ENCODE measurements at regions not wholly inside any gene's neighbourhood (a gene's known extent, or its start where the extent isn't known, plus 50 kb on each side); places are given as distances from the start of the nearest gene placed in this dataset.

DNA sequence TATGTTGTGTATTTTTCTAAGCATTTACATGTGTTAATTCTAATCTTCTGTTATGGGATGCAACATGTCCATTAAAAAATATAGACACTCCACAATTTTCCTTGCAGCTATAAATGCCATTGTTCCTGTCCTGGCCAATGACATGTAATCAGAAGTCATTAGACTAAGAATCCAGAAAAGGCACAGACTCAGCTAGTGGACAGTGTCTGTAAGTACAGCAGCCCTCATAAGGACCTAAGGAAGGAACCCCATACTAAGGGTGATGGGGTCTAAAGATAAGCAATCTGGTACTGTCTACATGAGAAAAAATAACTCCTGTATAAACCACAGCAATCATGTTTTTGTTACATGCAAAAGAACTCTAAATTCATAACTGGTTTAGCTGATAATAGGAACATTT lies 115.9 kb downstream of the GPR85 start:
- TF ChIP-seq, protein P1, sequence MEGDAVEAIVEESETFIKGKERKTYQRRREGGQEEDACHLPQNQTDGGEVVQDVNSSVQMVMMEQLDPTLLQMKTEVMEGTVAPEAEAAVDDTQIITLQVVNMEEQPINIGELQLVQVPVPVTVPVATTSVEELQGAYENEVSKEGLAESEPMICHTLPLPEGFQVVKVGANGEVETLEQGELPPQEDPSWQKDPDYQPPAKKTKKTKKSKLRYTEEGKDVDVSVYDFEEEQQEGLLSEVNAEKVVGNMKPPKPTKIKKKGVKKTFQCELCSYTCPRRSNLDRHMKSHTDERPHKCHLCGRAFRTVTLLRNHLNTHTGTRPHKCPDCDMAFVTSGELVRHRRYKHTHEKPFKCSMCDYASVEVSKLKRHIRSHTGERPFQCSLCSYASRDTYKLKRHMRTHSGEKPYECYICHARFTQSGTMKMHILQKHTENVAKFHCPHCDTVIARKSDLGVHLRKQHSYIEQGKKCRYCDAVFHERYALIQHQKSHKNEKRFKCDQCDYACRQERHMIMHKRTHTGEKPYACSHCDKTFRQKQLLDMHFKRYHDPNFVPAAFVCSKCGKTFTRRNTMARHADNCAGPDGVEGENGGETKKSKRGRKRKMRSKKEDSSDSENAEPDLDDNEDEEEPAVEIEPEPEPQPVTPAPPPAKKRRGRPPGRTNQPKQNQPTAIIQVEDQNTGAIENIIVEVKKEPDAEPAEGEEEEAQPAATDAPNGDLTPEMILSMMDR (conservative IDR thresholded peaks at IDR 0.05; ENCODE audit: low read depth, low read length): no peak
- TF ChIP-seq EZH2 (IDR thresholded peaks at IDR 0.05; ENCODE audit: borderline replicate concordance, low read depth, low read length, poor library complexity, severe bottlenecking): no peak

All from A673 (cell line).